NT2/D1 (cell line): ENCODE measurements at regions not wholly inside any gene's neighbourhood (a gene's known extent, or its start where the extent isn't known, plus 50 kb on each side); places are given as distances from the start of the nearest gene placed in this dataset.

Source experiments
- DNase-seq: peaks from one replicate; pipeline ENCODE4 v3.0.0-alpha.2; 2011; ENCODE audit warnings: low read depth, low spot score
- H3K27me3 ChIP-seq: 2 replicates; pipeline ENCODE4 v1.6.0; 2011; ENCODE audit warnings: mild to moderate bottlenecking; ENCODE audit not compliant: insufficient read length, insufficient read depth
- H3K36me3 ChIP-seq: 2 replicates; pipeline ENCODE4 v1.6.1; 2011; ENCODE audit warnings: mild to moderate bottlenecking, low read length, mixed read lengths; ENCODE audit not compliant: insufficient read depth, insufficient read length
- H3K4me1 ChIP-seq: 2 replicates; pipeline ENCODE4 v1.5.1; 2011; ENCODE audit not compliant: insufficient read depth, insufficient read length
- H3K4me3 ChIP-seq: 2 replicates; pipeline ENCODE4 v1.5.1; 2011; ENCODE audit warnings: low read depth; ENCODE audit not compliant: insufficient read length
- H3K9ac ChIP-seq: 2 replicates; pipeline ENCODE4 v1.6.0; 2011; ENCODE audit warnings: low read depth; ENCODE audit not compliant: insufficient read length
- H3K9me3 ChIP-seq: 2 replicates; pipeline ENCODE4 v1.5.1; 2011; ENCODE audit warnings: mild to moderate bottlenecking, low read length; ENCODE audit not compliant: insufficient read depth
- SUZ12 ChIP-seq: IDR thresholded peaks from 2 replicates; pipeline ENCODE4 v1.6.1; 2011; ENCODE audit not compliant: insufficient read length, insufficient read depth; ENCODE audit errors: extremely low read depth
- YY1 ChIP-seq: IDR thresholded peaks from 2 replicates; pipeline ENCODE4 v1.6.1; 2011; ENCODE audit not compliant: insufficient read length, insufficient read depth
- ZNF274 ChIP-seq: IDR thresholded peaks from 2 replicates; pipeline ENCODE4 v1.6.1; 2011; ENCODE audit warnings: mild to moderate bottlenecking, low read depth, low read length

DNA sequence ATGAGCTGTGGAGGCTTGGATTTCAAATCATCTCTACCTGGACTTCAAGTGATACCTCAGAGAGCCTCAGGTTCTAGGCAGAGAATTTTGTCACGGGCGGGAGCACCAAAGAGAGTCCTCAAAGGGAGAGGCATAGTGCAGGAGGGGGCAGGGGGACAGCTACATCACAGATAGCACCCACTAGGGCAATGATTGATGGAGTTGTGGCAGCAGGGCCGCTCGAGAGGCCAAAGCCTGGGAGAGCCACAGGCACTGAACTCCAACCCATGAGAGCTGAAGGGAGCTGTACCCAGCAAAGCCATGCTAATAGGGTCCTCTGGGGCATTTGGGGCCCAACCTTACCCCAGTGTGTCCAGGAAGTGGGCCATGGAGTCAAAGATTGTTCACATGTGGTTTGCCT, 232.0 kb upstream of the PCDH15 start:
- no peaks in the 10 kb centered on the region for H3K27me3 ChIP-seq
- H3K9me3 ChIP-seq = no peaks in the 10 kb centered on the region
- no peak overlapping the region for H3K4me3 ChIP-seq
- no peak overlapping the region for H3K9ac ChIP-seq
- no peak for DNase-seq
- TF ChIP-seq ZNF274 (no peak), YY1 (no peak), SUZ12 (no peak)
- H3K4me1 ChIP-seq = no peaks in the 10 kb centered on the region
- no peaks in the 10 kb centered on the region for H3K36me3 ChIP-seq

DNA sequence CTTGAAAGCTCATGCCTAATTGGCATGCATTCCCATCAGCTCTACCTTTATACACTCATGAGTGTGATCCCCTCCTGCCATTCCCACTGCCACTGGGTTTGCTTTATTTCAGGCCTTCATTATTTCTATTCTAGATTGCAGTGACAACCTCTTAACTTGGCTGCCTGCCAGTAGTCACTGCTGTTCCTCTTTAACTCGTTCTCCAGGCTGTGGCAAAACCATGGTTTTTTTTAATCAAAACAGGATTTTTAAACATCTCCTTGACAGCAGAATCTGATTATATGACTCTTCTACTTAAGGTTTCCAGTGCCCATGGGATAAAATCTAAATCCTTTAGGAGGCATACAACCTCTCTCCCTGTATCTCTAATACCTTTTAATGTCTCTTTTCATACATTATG, 223.7 kb upstream of the PCDH15 start:
- Histone ChIP-seq H3K27me3 (no peaks in the 10 kb centered on the region), H3K9me3 (no peaks in the 10 kb centered on the region), H3K9ac (no peak overlapping the region), H3K4me1 (no peaks in the 10 kb centered on the region), H3K4me3 (no peak overlapping the region), H3K36me3 (no peaks in the 10 kb centered on the region)
- DNase-seq = no peak
- TF ChIP-seq SUZ12 = no peak
- no peak for TF ChIP-seq YY1
- TF ChIP-seq ZNF274 = no peak

DNA sequence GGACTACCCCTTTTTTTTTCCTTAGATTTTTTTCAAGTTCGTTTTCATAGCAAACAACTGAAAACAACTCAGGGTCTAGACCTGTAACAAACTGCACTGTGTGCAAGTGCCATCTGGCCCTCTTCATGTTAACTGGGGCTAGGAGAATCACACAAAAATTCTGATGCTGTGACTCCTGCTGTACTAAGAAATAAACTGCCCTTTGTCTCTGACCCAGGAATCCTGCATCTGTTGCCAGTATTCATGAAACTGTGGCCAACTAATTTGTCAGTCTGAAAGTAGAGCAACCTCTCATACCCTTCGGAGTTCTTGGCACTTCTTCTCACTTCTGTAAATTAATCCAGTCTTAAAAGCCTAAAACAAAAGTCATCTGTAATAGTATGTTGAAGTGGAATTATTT, 218.4 kb upstream of the PCDH15 start:
- no peak overlapping the region for H3K9ac ChIP-seq
- TF ChIP-seq YY1 = no peak
- TF ChIP-seq ZNF274 = no peak
- no peak for TF ChIP-seq SUZ12
- no peak overlapping the region for H3K4me3 ChIP-seq
- no peaks in the 10 kb centered on the region for H3K36me3 ChIP-seq
- H3K9me3 ChIP-seq = no peaks in the 10 kb centered on the region
- H3K4me1 ChIP-seq = no peaks in the 10 kb centered on the region
- DNase-seq = no peak
- no peaks in the 10 kb centered on the region for H3K27me3 ChIP-seq

DNA sequence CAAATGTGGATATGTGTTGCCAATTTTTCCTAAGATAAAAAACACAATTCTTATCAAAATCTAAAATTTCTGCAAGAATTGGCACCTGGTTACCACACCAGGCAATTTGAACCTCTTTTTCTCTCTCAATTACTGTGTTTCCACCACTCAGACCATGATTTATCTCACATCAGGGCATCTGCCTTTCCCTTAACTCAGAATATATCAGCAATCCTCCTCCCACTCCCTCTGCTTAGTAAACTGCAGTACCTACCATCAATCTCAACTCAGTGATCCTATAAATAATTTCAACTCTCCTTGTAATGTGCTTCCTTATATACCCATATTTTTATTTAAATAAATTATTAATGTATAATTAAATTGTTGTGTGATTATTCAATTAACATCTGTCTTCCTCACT, 212.3 kb upstream of the PCDH15 start:
- Histone ChIP-seq H3K27me3 (no peaks in the 10 kb centered on the region), H3K9ac (no peak overlapping the region), H3K36me3 (no peaks in the 10 kb centered on the region), H3K4me3 (no peak overlapping the region), H3K4me1 (no peaks in the 10 kb centered on the region), H3K9me3 (no peaks in the 10 kb centered on the region)
- TF ChIP-seq ZNF274 (no peak), SUZ12 (no peak), YY1 (no peak)
- no peak for DNase-seq

DNA sequence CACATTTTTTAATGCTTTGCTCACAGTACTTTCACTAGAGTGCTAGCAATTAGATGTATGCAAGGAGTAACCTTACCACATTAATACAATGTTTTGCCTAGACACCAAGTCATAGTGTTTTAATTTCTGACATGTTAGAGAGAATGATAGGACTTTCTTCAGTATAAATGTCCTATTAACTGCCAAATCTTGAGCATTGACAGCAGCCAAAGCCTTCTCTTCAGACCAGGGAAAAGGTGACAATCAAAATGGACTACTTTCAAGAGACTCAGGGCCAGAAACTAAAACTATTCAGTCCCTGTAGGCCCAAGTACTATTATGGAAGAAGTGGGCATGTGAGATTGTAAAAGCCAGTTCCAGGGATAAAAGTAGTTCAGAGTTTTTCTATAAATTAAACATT, 201.4 kb upstream of the PCDH15 start:
- Histone ChIP-seq H3K36me3 (no peaks in the 10 kb centered on the region), H3K4me3 (no peak overlapping the region), H3K9ac (no peak overlapping the region), H3K4me1 (no peaks in the 10 kb centered on the region), H3K27me3 (no peaks in the 10 kb centered on the region), H3K9me3 (peaks cover 10% of the 10 kb centered on the region; the same call in 1 of the 2 replicates)
- TF ChIP-seq ZNF274 = no peak
- no peak for TF ChIP-seq SUZ12
- TF ChIP-seq YY1 = no peak
- no peak for DNase-seq

DNA sequence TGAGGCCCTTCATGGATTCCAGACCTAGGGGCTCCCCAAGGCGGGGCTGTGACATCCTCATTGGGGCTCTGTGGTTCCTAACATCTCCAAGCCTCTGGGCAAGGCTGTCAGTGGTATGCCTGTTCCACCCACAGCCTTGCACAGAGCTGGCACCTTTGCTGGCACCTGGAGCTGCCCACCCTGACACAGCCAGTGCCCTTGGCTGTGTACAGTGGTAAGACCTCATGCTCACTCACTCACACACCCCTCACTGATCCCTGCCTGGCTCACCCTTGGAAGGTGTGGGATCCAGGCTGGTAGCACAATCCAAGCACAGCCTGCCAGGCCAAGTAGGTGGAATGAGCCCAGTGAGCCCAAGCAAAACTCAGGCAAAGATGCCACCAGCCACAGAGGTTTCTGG, 200.4 kb upstream of the PCDH15 start:
- Histone ChIP-seq H3K9ac (no peak overlapping the region), H3K9me3 (peaks cover 10% of the 10 kb centered on the region; the same call in 1 of the 2 replicates), H3K4me1 (no peaks in the 10 kb centered on the region), H3K4me3 (no peak overlapping the region), H3K27me3 (no peaks in the 10 kb centered on the region), H3K36me3 (no peaks in the 10 kb centered on the region)
- TF ChIP-seq SUZ12 = no peak
- no peak for TF ChIP-seq ZNF274
- TF ChIP-seq YY1 = no peak
- DNase-seq = no peak

DNA sequence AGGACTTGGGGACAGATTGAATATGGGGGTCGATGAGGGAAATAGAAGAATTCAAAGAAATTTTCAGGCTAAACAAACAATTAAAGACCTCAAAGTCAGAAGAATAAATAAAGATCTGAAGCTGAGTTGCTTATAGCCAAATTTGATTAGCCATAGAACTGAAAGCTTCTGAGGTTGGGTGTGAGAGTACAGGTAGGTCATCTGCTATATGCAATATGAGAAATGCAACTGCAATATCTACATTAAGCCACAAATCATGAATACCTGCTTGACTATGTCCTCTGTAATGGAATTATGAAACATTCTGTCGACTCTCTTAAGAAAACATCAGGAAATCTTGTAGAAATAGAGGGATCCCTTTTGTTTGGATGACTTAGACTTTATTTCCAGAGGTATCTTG, 192.1 kb upstream of the PCDH15 start:
- H3K9ac ChIP-seq = no peak overlapping the region
- no peaks in the 10 kb centered on the region for H3K27me3 ChIP-seq
- no peak for DNase-seq
- H3K4me3 ChIP-seq = no peak overlapping the region
- H3K9me3 ChIP-seq = no peaks in the 10 kb centered on the region
- no peaks in the 10 kb centered on the region for H3K4me1 ChIP-seq
- no peaks in the 10 kb centered on the region for H3K36me3 ChIP-seq
- TF ChIP-seq YY1 (no peak), ZNF274 (no peak), SUZ12 (no peak)

DNA sequence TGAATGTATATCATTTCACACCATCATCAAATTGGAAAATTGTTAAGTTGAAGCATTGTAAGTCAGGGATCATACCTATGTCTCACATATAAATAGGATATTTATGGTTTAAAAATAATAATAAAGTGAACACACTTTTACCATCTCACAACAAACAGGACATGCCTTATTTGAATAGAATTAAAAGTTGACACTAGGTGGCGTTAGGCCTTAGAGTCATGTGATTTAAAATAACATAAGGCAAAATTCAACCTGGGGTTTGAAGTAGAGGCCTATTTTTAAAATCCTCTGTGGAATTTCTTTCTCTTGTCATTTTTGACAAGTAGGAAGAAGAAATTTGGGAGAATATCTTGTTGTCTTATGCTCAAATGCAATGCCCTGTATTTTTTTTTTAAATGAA, 184.7 kb upstream of the PCDH15 start:
- DNase-seq = peak; percentile 1
- no peaks in the 10 kb centered on the region for H3K4me1 ChIP-seq
- H3K36me3 ChIP-seq = no peaks in the 10 kb centered on the region
- H3K9ac ChIP-seq = no peak overlapping the region
- no peak for TF ChIP-seq YY1
- TF ChIP-seq ZNF274 = no peak
- TF ChIP-seq SUZ12 = no peak
- H3K9me3 ChIP-seq = no peaks in the 10 kb centered on the region
- no peaks in the 10 kb centered on the region for H3K27me3 ChIP-seq
- H3K4me3 ChIP-seq = no peak overlapping the region
